HepG2 (cell line): ENCODE measurements at regions not wholly inside any gene's neighbourhood (a gene's known extent, or its start where the extent isn't known, plus 50 kb on each side); places are given as distances from the start of the nearest gene placed in this dataset.

ENCODE experiments used
- ATAC-seq: fragments of 200-7000 bp; cut with Tn5 transposase; 3 replicates; pipeline ENCODE4 v1.9.1; 2020; ENCODE audit warnings: mild to moderate bottlenecking, moderate library complexity
- BruUV-seq: library from RNA; stranded (reverse); fragments of 400-500 nt; replicated peaks from 2 replicates; lab custom pipeline; 2021; lab: Mats Ljungman, UMichigan
- CTCF ChIA-PET: fragments of 300-600 bp; formaldehyde crosslinking; extraction: SDS; loops from one replicate; lab custom pipeline; 2021; ENCODE audit warnings: low total read pairs, inconsistent platforms, low intra/inter-chr PET ratio; lab: Yijun Ruan, JAX
- POLR2A ChIA-PET: fragments of 350-600 bp; sonication (Branson Sonifier 250); formaldehyde crosslinking; loops from one replicate; lab custom pipeline; 2020; ENCODE audit warnings: antibody characterized with exemption, inconsistent platforms; lab: Yijun Ruan, JAX
- DNase-seq: peaks from one replicate; pipeline ENCODE4 v3.0.0-alpha.2; 2015; ENCODE audit warnings: low spot score
- FAIRE-seq: peaks from 3 replicates; lab custom pipeline; 2011; peaks lifted over from hg19 to GRCh38; lab: Jason Lieb, UNC
- H2AFZ ChIP-seq: one replicate; pipeline ENCODE4 v1.6.1; 2011; ENCODE audit warnings: low read length, inconsistent platforms
- H3K27ac ChIP-seq: fragments of 300-600 bp; 3 replicates; pipeline ENCODE4 v1.8.0; 2011; ENCODE audit warnings: mixed run types, mild to moderate bottlenecking, mixed read lengths, low read length, inconsistent platforms; ENCODE audit not compliant: insufficient read depth; ENCODE audit errors: extremely low read length
- H3K27me3 ChIP-seq, 2 experiments: fragments of 200-600 bp in 1 of 2; 2 replicates in 1 of 2; 3 replicates in 1 of 2; pipeline versions ENCODE4 v1.6.0 to v1.8.0; 2011; ENCODE audit warnings: low read length in 2 of 2, mild to moderate bottlenecking in 2 of 2, moderate library complexity in 2 of 2, inconsistent platforms in 1 of 2; ENCODE audit not compliant: insufficient read depth in 2 of 2, control insufficient read depth in 1 of 2
- H3K36me3 ChIP-seq, 2 experiments: fragments of 200-600 bp in 1 of 2; replicated peaks in 1 of 2; 2 replicates in 1 of 2; 3 replicates in 1 of 2; pipeline versions ENCODE4 v1.5.1 to v1.8.0; 2011; ENCODE audit warnings: low read length in 2 of 2, inconsistent platforms in 1 of 2; ENCODE audit not compliant: insufficient read depth in 2 of 2, control insufficient read depth in 1 of 2
- H3K4me1 ChIP-seq: 2 replicates; pipeline ENCODE4 v1.5.1; 2012; ENCODE audit warnings: low read length, inconsistent platforms; ENCODE audit not compliant: insufficient read depth
- H3K4me2 ChIP-seq: 2 replicates; pipeline ENCODE4 v1.6.0; 2011; ENCODE audit warnings: low read depth, low read length, inconsistent platforms
- H3K4me3 ChIP-seq, 3 experiments: fragments of 200-600 bp in 1 of 3; sonication (generic), shearing (Covaris generic) in 1 of 3; replicated peaks in 1 of 3; 2 replicates each; pipeline ENCODE4 v1.5.1; 2011 to 2016; ENCODE audit warnings: low read length in 3 of 3, inconsistent platforms in 2 of 3, low read depth in 2 of 3, mild to moderate bottlenecking in 2 of 3, control low read depth in 1 of 3, mixed read lengths in 1 of 3; ENCODE audit not compliant: insufficient read depth in 1 of 3
- H3K79me2 ChIP-seq: one replicate; pipeline ENCODE4 v1.6.1; 2011; ENCODE audit warnings: low read length, inconsistent platforms; ENCODE audit not compliant: insufficient read depth
- H3K9ac ChIP-seq: 2 replicates; pipeline ENCODE4 v1.6.0; 2011; ENCODE audit warnings: mild to moderate bottlenecking, low read depth, low read length, inconsistent platforms; ENCODE audit not compliant: insufficient read depth
- H3K9me3 ChIP-seq: 2 replicates; pipeline ENCODE4 v1.5.1; 2012; ENCODE audit warnings: mild to moderate bottlenecking, low read length
- H4K20me1 ChIP-seq: 2 replicates; pipeline ENCODE4 v1.6.0; 2011; ENCODE audit warnings: inconsistent platforms, mild to moderate bottlenecking, low read length, moderate library complexity; ENCODE audit not compliant: insufficient read depth
- FOXK2 ChIP-seq: fragments of 450-650 bp; IDR thresholded peaks from 2 replicates; pipeline ENCODE4 v1.6.1; 2016
- NFE2L1 ChIP-seq: sonication (generic); formaldehyde crosslinking; IDR thresholded peaks from 2 replicates; pipeline ENCODE4 v1.4.0; 2020; ENCODE audit warnings: missing genetic modification reagents, mild to moderate bottlenecking, borderline replicate concordance
- NR2C2 ChIP-seq: sonication (generic); formaldehyde crosslinking; IDR thresholded peaks from 2 replicates; pipeline ENCODE4 v1.4.0; 2020; ENCODE audit warnings: missing genetic modification reagents, mild to moderate bottlenecking, moderate library complexity, borderline replicate concordance
- RFX1 ChIP-seq: fragments of 450-650 bp; IDR thresholded peaks from 2 replicates; pipeline ENCODE4 v1.6.1; 2017
- SIN3A ChIP-seq: IDR thresholded peaks from 2 replicates; pipeline ENCODE4 v1.6.1; 2011; ENCODE audit warnings: low read depth, mild to moderate bottlenecking, control low read depth, low read length, borderline replicate concordance
- ZIK1 ChIP-seq: sonication (generic); formaldehyde crosslinking; IDR thresholded peaks from 2 replicates; pipeline ENCODE4 v1.5.0; 2020; ENCODE audit warnings: mild to moderate bottlenecking, low read depth, missing genetic modification reagents, borderline replicate concordance
- ZMYM4 ChIP-seq: sonication (generic); formaldehyde crosslinking; IDR thresholded peaks from 2 replicates; pipeline ENCODE4 v1.8.1; 2023; ENCODE audit warnings: mild to moderate bottlenecking, missing genetic modification reagents
- ZNF7 ChIP-seq: IDR thresholded peaks from 2 replicates; pipeline ENCODE4 v1.6.1; 2016; ENCODE audit warnings: missing biosample characterization, missing genetic modification reagents
- ZNF720 ChIP-seq: sonication (generic); formaldehyde crosslinking; IDR thresholded peaks from 2 replicates; pipeline ENCODE4 v1.4.0; 2020; ENCODE audit warnings: missing genetic modification reagents
- ZNF790 ChIP-seq: sonication (generic); formaldehyde crosslinking; IDR thresholded peaks from 2 replicates; pipeline ENCODE4 v1.8.0; 2022; ENCODE audit warnings: missing genetic modification reagents, mild to moderate bottlenecking, borderline replicate concordance
- ZSCAN12 ChIP-seq: sonication (generic); formaldehyde crosslinking; IDR thresholded peaks from 2 replicates; pipeline ENCODE4 v1.9.0; 2021; ENCODE audit warnings: mild to moderate bottlenecking, missing genetic modification reagents
- WGBS: methylation state at CpG from one replicate; pipeline ENCODE4 v1.1.6; 2017; ENCODE audit warnings: low lambda C conversion rate; 5-methylcytosine and 5-hydroxymethylcytosine counted together
- in situ Hi-C: cut with HindIII; loops from 2 replicates; pipeline ENCODE4 v1.10.0; 2017; ENCODE audit warnings: low pct_unique_long_range_greater_than_20kb; ENCODE audit not compliant: extremely low pct_ligation_motif_present
- intact Hi-C: fragments of 100-400 bp; cut with micrococcal nuclease; formaldehyde crosslinking; loops from one replicate; pipeline ENCODE4 v1.10.0; 2022; ENCODE audit not compliant: unreplicated experiment
- TF ChIP-seq, protein P1 (sequence below): sonication (generic); formaldehyde crosslinking; IDR thresholded peaks from 2 replicates; pipeline ENCODE4 v1.4.0; 2020; ENCODE audit warnings: missing genetic modification reagents
- TF ChIP-seq, protein P2 (sequence below): sonication (generic); formaldehyde crosslinking; IDR thresholded peaks from 2 replicates; pipeline ENCODE4 v1.4.0; 2020; ENCODE audit warnings: mild to moderate bottlenecking, low read depth, missing genetic modification reagents

DNA sequence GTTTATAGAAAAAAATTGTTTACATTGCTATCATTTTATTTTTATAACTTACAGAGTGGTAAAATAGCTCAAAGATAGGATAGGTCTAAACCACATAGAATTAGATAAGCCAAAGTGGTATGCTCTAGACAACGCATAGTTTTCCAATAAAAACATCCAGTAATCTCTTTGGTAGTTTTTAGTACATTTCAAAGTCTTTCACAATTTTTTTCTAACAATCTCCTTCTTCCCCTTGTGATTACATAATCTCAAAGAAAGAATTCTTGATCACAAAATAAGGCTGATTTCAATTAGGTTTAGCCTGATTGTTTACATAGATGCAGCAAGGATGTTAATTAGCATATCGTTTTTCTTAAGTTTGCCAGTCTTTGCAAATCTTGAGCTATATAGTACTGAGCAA, 460.0 kb downstream of the FUT8 start (continued):
- TF ChIP-seq ZMYM4 (CRISPR knock-in tag): no peak

DNA sequence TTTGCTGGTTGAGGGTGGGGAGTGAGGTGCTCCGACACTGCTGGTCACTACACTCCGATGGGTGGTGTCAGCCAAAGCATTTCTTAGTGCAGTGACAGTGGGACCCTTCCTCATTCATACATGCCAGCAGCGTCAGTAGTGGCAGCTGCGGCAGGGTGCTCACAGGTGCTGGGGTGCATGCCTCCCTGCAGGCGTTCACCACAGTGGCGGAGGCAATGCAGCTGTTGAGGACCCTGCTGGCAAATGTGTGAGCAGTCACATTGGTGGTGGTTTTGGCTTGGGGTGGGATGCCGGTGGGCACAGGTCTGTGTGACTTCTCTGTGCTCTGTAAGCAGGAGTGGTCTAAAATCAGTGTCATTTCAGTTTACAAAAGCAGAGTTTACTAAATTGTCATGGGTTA, 464.6 kb downstream of the FUT8 start:
- Histone ChIP-seq H3K4me2 (no peak overlapping the region), H3K4me1 (no peaks in the 10 kb centered on the region), H3K27ac (no peak overlapping the region)
- TF ChIP-seq ZNF7 (CRISPR knock-in tag) (no peak), NFE2L1 (CRISPR knock-in tag) (no peak), ZIK1 (CRISPR knock-in tag) (no peak), RFX1 (no peak)
- TF ChIP-seq, all 625 proteins: peak for 0
- no peak overlapping the region for H3K9ac ChIP-seq
- H3K79me2 ChIP-seq: no peaks in the 10 kb centered on the region
- no peaks in the 10 kb centered on the region for H4K20me1 ChIP-seq
- no peak overlapping the region for H2AFZ ChIP-seq
- intact Hi-C loops: no loop called here
- BruUV-seq: no TSS peak
- in situ Hi-C loops: no loop called here
- FAIRE-seq: no peak
- POLR2A ChIA-PET: no interaction called here
- H3K4me3 ChIP-seq: no peak overlapping the region
- ATAC-seq: no peak
- no peaks in the 10 kb centered on the region for H3K36me3 ChIP-seq
- WGBS: 63% methylated on average over 3 of the region's 7 CpGs
- H3K27me3 ChIP-seq: peaks cover 0 to 6% of the 10 kb centered on the region in 2 experiments; a peak in 1 of 5 replicates
- CTCF ChIA-PET: no interaction called here
- no peak for DNase-seq
- H3K9me3 ChIP-seq: peaks cover 3% of the 10 kb centered on the region; the same call in 1 of the 2 replicates

DNA sequence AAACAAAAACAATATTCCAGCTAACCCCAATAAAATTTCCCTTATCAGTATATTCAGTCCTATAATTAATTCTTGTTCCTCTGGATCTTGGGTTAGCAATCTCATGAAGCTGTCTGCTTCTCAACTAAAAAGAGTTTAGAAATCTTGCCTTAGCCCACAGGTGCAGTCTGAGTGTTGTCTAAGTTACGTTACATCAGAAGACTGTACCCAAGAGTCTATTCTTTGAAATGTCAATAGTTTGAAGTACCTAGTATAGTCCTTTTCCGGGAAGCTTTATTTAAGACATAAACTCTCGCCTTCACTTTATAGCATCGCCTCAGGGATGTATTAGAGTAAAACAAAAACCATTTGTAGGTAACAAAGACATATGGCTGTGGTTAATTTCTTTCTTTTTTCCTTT, 465.1 kb downstream of the FUT8 start:
- FAIRE-seq: no peak
- no peak for ATAC-seq
- H4K20me1 ChIP-seq: no peaks in the 10 kb centered on the region
- ChIA-PET CTCF (no interaction called here), POLR2A (no interaction called here)
- H2AFZ ChIP-seq: no peak overlapping the region
- no peaks in the 10 kb centered on the region for H3K79me2 ChIP-seq
- in situ Hi-C loops: no loop called here
- 17% methylated on average over 4 of the region's 4 CpGs for WGBS
- no peak overlapping the region for H3K27ac ChIP-seq
- intact Hi-C loops: no loop called here
- H3K4me1 ChIP-seq: no peaks in the 10 kb centered on the region
- peaks cover 0 to 6% of the 10 kb centered on the region in 2 experiments; a peak in 1 of 5 replicates for H3K27me3 ChIP-seq
- BruUV-seq: no TSS peak
- peaks cover 5% of the 10 kb centered on the region; the same call in 1 of the 2 replicates for H3K9me3 ChIP-seq
- H3K4me2 ChIP-seq: no peak overlapping the region
- H3K9ac ChIP-seq: no peak overlapping the region
- no peak overlapping the region for H3K4me3 ChIP-seq
- H3K36me3 ChIP-seq: no peaks in the 10 kb centered on the region
- no peak for DNase-seq
- TF ChIP-seq NR2C2 (CRISPR knock-in tag) (no peak), FOXK2 (no peak), ZNF790 (CRISPR knock-in tag) (no peak), ZNF720 (no peak), SIN3A (no peak), ZSCAN12 (CRISPR knock-in tag) (no peak)
- TF ChIP-seq, protein P1, sequence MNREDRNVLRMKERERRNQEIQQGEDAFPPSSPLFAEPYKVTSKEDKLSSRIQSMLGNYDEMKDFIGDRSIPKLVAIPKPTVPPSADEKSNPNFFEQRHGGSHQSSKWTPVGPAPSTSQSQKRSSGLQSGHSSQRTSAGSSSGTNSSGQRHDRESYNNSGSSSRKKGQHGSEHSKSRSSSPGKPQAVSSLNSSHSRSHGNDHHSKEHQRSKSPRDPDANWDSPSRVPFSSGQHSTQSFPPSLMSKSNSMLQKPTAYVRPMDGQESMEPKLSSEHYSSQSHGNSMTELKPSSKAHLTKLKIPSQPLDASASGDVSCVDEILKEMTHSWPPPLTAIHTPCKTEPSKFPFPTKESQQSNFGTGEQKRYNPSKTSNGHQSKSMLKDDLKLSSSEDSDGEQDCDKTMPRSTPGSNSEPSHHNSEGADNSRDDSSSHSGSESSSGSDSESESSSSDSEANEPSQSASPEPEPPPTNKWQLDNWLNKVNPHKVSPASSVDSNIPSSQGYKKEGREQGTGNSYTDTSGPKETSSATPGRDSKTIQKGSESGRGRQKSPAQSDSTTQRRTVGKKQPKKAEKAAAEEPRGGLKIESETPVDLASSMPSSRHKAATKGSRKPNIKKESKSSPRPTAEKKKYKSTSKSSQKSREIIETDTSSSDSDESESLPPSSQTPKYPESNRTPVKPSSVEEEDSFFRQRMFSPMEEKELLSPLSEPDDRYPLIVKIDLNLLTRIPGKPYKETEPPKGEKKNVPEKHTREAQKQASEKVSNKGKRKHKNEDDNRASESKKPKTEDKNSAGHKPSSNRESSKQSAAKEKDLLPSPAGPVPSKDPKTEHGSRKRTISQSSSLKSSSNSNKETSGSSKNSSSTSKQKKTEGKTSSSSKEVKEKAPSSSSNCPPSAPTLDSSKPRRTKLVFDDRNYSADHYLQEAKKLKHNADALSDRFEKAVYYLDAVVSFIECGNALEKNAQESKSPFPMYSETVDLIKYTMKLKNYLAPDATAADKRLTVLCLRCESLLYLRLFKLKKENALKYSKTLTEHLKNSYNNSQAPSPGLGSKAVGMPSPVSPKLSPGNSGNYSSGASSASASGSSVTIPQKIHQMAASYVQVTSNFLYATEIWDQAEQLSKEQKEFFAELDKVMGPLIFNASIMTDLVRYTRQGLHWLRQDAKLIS: no peak
- TF ChIP-seq, protein P2, sequence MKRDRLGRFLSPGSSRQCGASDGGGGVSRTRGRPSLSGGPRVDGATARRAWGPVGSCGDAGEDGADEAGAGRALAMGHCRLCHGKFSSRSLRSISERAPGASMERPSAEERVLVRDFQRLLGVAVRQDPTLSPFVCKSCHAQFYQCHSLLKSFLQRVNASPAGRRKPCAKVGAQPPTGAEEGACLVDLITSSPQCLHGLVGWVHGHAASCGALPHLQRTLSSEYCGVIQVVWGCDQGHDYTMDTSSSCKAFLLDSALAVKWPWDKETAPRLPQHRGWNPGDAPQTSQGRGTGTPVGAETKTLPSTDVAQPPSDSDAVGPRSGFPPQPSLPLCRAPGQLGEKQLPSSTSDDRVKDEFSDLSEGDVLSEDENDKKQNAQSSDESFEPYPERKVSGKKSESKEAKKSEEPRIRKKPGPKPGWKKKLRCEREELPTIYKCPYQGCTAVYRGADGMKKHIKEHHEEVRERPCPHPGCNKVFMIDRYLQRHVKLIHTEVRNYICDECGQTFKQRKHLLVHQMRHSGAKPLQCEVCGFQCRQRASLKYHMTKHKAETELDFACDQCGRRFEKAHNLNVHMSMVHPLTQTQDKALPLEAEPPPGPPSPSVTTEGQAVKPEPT: no peak
